ENCODE measurements at regions not wholly inside any gene's neighbourhood (a gene's known extent, or its start where the extent isn't known, plus 50 kb on each side); places are given as distances from the start of the nearest gene placed in this dataset.

DNA sequence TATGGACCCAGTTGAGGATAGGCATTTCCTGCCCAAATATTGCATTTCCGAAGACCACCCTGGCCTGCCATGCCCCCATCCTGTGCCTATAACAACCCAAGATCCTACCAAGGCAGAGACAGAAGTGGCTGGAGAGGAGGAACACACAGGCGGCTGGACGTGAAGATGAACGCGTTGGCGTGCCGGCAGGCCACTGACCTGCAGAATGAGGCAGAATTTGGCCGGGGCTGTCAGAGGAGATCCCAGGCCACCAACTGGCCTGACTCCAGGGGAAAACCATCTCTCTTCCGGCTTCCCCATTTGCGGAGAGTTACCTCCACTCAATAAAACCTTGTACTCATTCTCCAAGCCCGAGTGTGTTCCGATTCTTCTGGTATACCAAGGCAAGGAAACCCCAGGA, 1507.5 kb downstream of the EFNA5 start:
- no peak overlapping the region for H3K9ac ChIP-seq (ENCODE audit: control insufficient read depth, extremely low read depth, insufficient read depth, low read length)
- H2AFZ ChIP-seq (ENCODE audit: control insufficient read depth, low read length): no peak overlapping the region
- dilution Hi-C loops (cut with MboI; ENCODE audit: extremely low pct_ligation_motif_present, low sequenced_read_pairs): no loop called here
- TF ChIP-seq CTCF (optimal IDR thresholded peaks at IDR 0.05 in 1 of 3, IDR thresholded peaks at IDR 0.05 in 1 of 3, conservative IDR thresholded peaks at IDR 0.05 in 1 of 3; ENCODE audit: extremely low read depth in 1 of 3, insufficient read depth in 2 of 3, low read length in 3 of 3): no peak
- TF ChIP-seq EZH2 (IDR thresholded peaks at IDR 0.05; ENCODE audit: low read length): no peak
- H3K4me2 ChIP-seq (ENCODE audit: control insufficient read depth, extremely low read depth, insufficient read depth, low read depth, low read length): no peak overlapping the region
- no peaks in the 10 kb centered on the region for H3K79me2 ChIP-seq (ENCODE audit: control insufficient read depth, insufficient read depth, low read length)
- no peaks in the 10 kb centered on the region for H3K9me3 ChIP-seq (ENCODE audit: control insufficient read depth, low read depth, low read length)
- no peak overlapping the region for H3K4me3 ChIP-seq (ENCODE audit: control insufficient read depth in 2 of 3, extremely low read depth in 1 of 3, insufficient read depth in 2 of 3, low read depth in 1 of 3, low read length in 3 of 3)
- DNase-seq (ENCODE audit: low read depth, low spot score): no peak
- H3K36me3 ChIP-seq (ENCODE audit: control insufficient read depth in 2 of 2, extremely low read depth in 1 of 2, insufficient read depth in 2 of 2, low read length in 2 of 2): no peaks in the 10 kb centered on the region
- no peaks in the 10 kb centered on the region for H4K20me1 ChIP-seq (ENCODE audit: control insufficient read depth, extremely low read depth, insufficient read depth, low read length)
- no peaks in the 10 kb centered on the region for H3K9me1 ChIP-seq (ENCODE audit: control insufficient read depth, extremely low read depth, insufficient read depth, low read length)
- no peak for FAIRE-seq
- no peaks in the 10 kb centered on the region for H3K27me3 ChIP-seq (ENCODE audit: control insufficient read depth, extremely low read depth, insufficient read depth, low read length)
- no peaks in the 10 kb centered on the region for H3K4me1 ChIP-seq (ENCODE audit: control insufficient read depth, extremely low read depth, insufficient read depth, low read length)
- no peak overlapping the region for H3K27ac ChIP-seq (ENCODE audit: control insufficient read depth, insufficient read depth, low read length)

DNA sequence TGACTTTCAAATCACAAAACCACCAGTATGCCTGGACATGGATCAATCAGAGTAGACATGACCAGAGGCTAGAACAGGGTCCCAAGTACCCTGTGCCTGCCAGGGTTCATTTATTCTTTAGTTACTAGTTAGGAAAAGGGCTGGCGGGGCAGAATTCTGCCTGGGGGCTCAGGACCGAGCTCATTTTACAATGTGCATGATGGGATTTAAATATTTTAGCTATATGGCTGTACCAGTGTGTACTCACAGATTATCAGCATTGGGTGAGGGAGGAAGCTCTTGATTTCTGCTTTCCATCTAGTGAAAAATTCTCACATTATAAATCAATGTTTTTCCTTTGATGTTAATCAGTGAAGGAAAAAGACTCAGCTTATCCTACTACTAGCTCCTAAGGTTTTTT, 1511.1 kb downstream of the EFNA5 start:
- dilution Hi-C loops (cut with MboI; ENCODE audit: extremely low pct_ligation_motif_present, low sequenced_read_pairs): no loop called here
- FAIRE-seq: no peak
- TF ChIP-seq EZH2 (IDR thresholded peaks at IDR 0.05; ENCODE audit: low read length) (no peak), CTCF (optimal IDR thresholded peaks at IDR 0.05 in 1 of 3, IDR thresholded peaks at IDR 0.05 in 1 of 3, conservative IDR thresholded peaks at IDR 0.05 in 1 of 3; ENCODE audit: extremely low read depth in 1 of 3, insufficient read depth in 2 of 3, low read length in 3 of 3) (no peak)

More for the DNA sequence above, 1511.1 kb downstream of the EFNA5 start:
- Histone ChIP-seq H3K9me3 (ENCODE audit: control insufficient read depth, low read depth, low read length) (no peaks in the 10 kb centered on the region), H3K4me2 (ENCODE audit: control insufficient read depth, extremely low read depth, insufficient read depth, low read depth, low read length) (no peak overlapping the region), H3K9ac (ENCODE audit: control insufficient read depth, extremely low read depth, insufficient read depth, low read length) (no peak overlapping the region), H3K4me1 (ENCODE audit: control insufficient read depth, extremely low read depth, insufficient read depth, low read length) (no peaks in the 10 kb centered on the region), H3K27me3 (ENCODE audit: control insufficient read depth, extremely low read depth, insufficient read depth, low read length) (no peaks in the 10 kb centered on the region), H3K79me2 (ENCODE audit: control insufficient read depth, insufficient read depth, low read length) (no peaks in the 10 kb centered on the region), H3K36me3 (ENCODE audit: control insufficient read depth in 2 of 2, extremely low read depth in 1 of 2, insufficient read depth in 2 of 2, low read length in 2 of 2) (no peaks in the 10 kb centered on the region), H2AFZ (ENCODE audit: control insufficient read depth, low read length) (no peak overlapping the region), H3K4me3 (ENCODE audit: control insufficient read depth in 2 of 3, extremely low read depth in 1 of 3, insufficient read depth in 2 of 3, low read depth in 1 of 3, low read length in 3 of 3) (no peak overlapping the region), H4K20me1 (ENCODE audit: control insufficient read depth, extremely low read depth, insufficient read depth, low read length) (no peaks in the 10 kb centered on the region), H3K9me1 (ENCODE audit: control insufficient read depth, extremely low read depth, insufficient read depth, low read length) (no peaks in the 10 kb centered on the region), H3K27ac (ENCODE audit: control insufficient read depth, insufficient read depth, low read length) (no peak overlapping the region)
- DNase-seq (ENCODE audit: low read depth, low spot score): no peak
